CD4-positive, alpha-beta T cell (primary cell): ENCODE measurements at regions not wholly inside any gene's neighbourhood (a gene's known extent, or its start where the extent isn't known, plus 50 kb on each side); places are given as distances from the start of the nearest gene placed in this dataset.

Source experiments
- ATAC-seq: fragments of 200-7000 bp; cut with Tn5 transposase; one replicate; pipeline ENCODE4 v1.10.0; 2022; ENCODE audit warnings: mild to moderate bottlenecking; ENCODE audit not compliant: poor library complexity
- CTCF ChIA-PET: fragments of 350-600 bp; sonication (Branson Sonifier 250); formaldehyde crosslinking; loops from one replicate; lab custom pipeline; 2021; ENCODE audit warnings: antibody characterized with exemption, inconsistent platforms; lab: Charles Lee
- POLR2A ChIA-PET: fragments of 350-600 bp; sonication (Branson Sonifier 250); formaldehyde crosslinking; loops from one replicate; lab custom pipeline; 2021; ENCODE audit warnings: antibody characterized with exemption, inconsistent platforms; lab: Charles Lee
- DNase-seq, 14 experiments: peaks; one replicate each; pipeline ENCODE4 v3.0.0-alpha.2; 2013 to 2020; ENCODE audit warnings: mixed read lengths in 2 of 14
- H3K27ac ChIP-seq, 2 donors: one replicate each; pipeline versions ENCODE4 v1.5.1 to v1.7.0; 2013; ENCODE audit warnings: low read length in 2 of 2, low read depth in 1 of 2, mild to moderate bottlenecking in 1 of 2
- H3K27me3 ChIP-seq, 2 experiments: 1 replicate in 1 of 2; 2 replicates in 1 of 2; pipeline versions ENCODE4 v1.6.1 to v1.7.0; 2013; ENCODE audit warnings: low read length in 2 of 2, control low read depth in 1 of 2, mild to moderate bottlenecking in 1 of 2, moderate library complexity in 1 of 2; ENCODE audit not compliant: insufficient read depth in 2 of 2, control insufficient read depth in 1 of 2
- H3K36me3 ChIP-seq: one replicate; pipeline ENCODE4 v1.6.1; 2013; ENCODE audit warnings: low read length, control low read depth; ENCODE audit not compliant: insufficient read depth
- H3K4me1 ChIP-seq: one replicate; pipeline ENCODE4 v1.6.1; 2013; ENCODE audit warnings: low read length, control low read depth; ENCODE audit not compliant: insufficient read depth
- H3K4me3 ChIP-seq: one replicate; pipeline ENCODE4 v1.5.1; 2013; ENCODE audit warnings: mild to moderate bottlenecking, low read length, moderate library complexity
- H3K9me3 ChIP-seq, 2 experiments: 1 replicate in 1 of 2; 2 replicates in 1 of 2; pipeline versions ENCODE4 v1.6.1 to v1.7.0; 2013; ENCODE audit warnings: low read length in 2 of 2, mild to moderate bottlenecking in 2 of 2, control low read depth in 1 of 2, moderate library complexity in 1 of 2; ENCODE audit not compliant: control insufficient read depth in 1 of 2, insufficient read depth in 1 of 2
- H3K27ac Mint-ChIP-seq: one replicate; pipeline ENCODE4 v1.8.0; 2020; ENCODE audit warnings: mixed read lengths
- H3K27me3 Mint-ChIP-seq: one replicate; pipeline ENCODE4 v1.8.0; 2021; ENCODE audit warnings: mixed read lengths
- H3K36me3 Mint-ChIP-seq: one replicate; pipeline ENCODE4 v1.8.0; 2021; ENCODE audit warnings: low read depth, mixed read lengths
- H3K4me1 Mint-ChIP-seq: one replicate; pipeline ENCODE4 v1.8.0; 2021; ENCODE audit warnings: low read depth, mixed read lengths
- H3K4me3 Mint-ChIP-seq: one replicate; pipeline ENCODE4 v1.8.0; 2020; ENCODE audit warnings: mild to moderate bottlenecking, mixed read lengths
- H3K9me3 Mint-ChIP-seq: one replicate; pipeline ENCODE4 v1.8.0; 2020; ENCODE audit warnings: mixed read lengths
- CTCF ChIP-seq: fragments of 200-600 bp; IDR thresholded peaks from one replicate; pipeline ENCODE4 v1.8.0; 2022; ENCODE audit warnings: antibody characterized with exemption, mild to moderate bottlenecking
- intact Hi-C, 2 experiments: fragments of 100-400 bp; cut with DNase I in 1 of 2; cut with micrococcal nuclease in 1 of 2; formaldehyde crosslinking; loops; one replicate each; pipeline versions ENCODE4 v1.15.1 to v1.9.0; 2023 to 2025; cut with DNase I, micrococcal nuclease

GRCh38 chr11:98871690-98872089, 149.1 kb upstream of the CNTN5 start:
- H3K27ac Mint-ChIP-seq = no peak overlapping the region
- Histone ChIP-seq H3K36me3 (no peaks in the 10 kb centered on the region), H3K27ac (no peak overlapping the region), H3K4me3 (no peak overlapping the region), H3K27me3 (no peaks in the 10 kb centered on the region), H3K9me3 (peaks cover 0 to 7% of the 10 kb centered on the region in 2 experiments), H3K4me1 (no peaks in the 10 kb centered on the region)
- intact Hi-C loops = no loop called here
- no peak for TF ChIP-seq CTCF
- ATAC-seq (no peak), DNase-seq (no peak)
- no peak overlapping the region for H3K4me3 Mint-ChIP-seq
- H3K9me3 Mint-ChIP-seq = peaks cover 9% of the 10 kb centered on the region
- H3K36me3 Mint-ChIP-seq = no peaks in the 10 kb centered on the region
- POLR2A ChIA-PET = no interaction called here
- no peaks in the 10 kb centered on the region for H3K4me1 Mint-ChIP-seq
- no peaks in the 10 kb centered on the region for H3K27me3 Mint-ChIP-seq
- CTCF ChIA-PET = no interaction called here

GRCh38 chr11:98874050-98874449, 146.7 kb upstream of the CNTN5 start:
- no peak for DNase-seq
- ATAC-seq = no peak
- CTCF ChIA-PET = no interaction called here
- no peaks in the 10 kb centered on the region for H3K36me3 Mint-ChIP-seq
- Histone ChIP-seq H3K9me3 (peaks cover 0 to 7% of the 10 kb centered on the region in 2 experiments), H3K27ac (no peak overlapping the region), H3K4me3 (no peak overlapping the region), H3K36me3 (no peaks in the 10 kb centered on the region), H3K4me1 (no peaks in the 10 kb centered on the region), H3K27me3 (no peaks in the 10 kb centered on the region)
- intact Hi-C loops = no loop called here
- no peaks in the 10 kb centered on the region for H3K4me1 Mint-ChIP-seq
- POLR2A ChIA-PET = no interaction called here
- no peak overlapping the region for H3K4me3 Mint-ChIP-seq
- no peaks in the 10 kb centered on the region for H3K27me3 Mint-ChIP-seq
- H3K27ac Mint-ChIP-seq = no peak overlapping the region
- TF ChIP-seq CTCF = no peak
- H3K9me3 Mint-ChIP-seq = peaks cover 6% of the 10 kb centered on the region

- POLR2A ChIA-PET = no interaction called here
- Histone ChIP-seq H3K27me3 (no peaks in the 10 kb centered on the region), H3K27ac (no peak overlapping the region), H3K9me3 (peaks cover 5 to 7% of the 10 kb centered on the region in 2 experiments), H3K4me3 (no peak overlapping the region), H3K36me3 (no peaks in the 10 kb centered on the region), H3K4me1 (no peaks in the 10 kb centered on the region)
- Mint-ChIP-seq H3K36me3 (no peaks in the 10 kb centered on the region), H3K27me3 (no peaks in the 10 kb centered on the region), H3K4me3 (no peak overlapping the region), H3K9me3 (peaks cover 20% of the 10 kb centered on the region), H3K4me1 (no peaks in the 10 kb centered on the region), H3K27ac (no peak overlapping the region)
- CTCF ChIA-PET = no interaction called here
- intact Hi-C loops = no loop called here
- no peak for ATAC-seq
- no peak for TF ChIP-seq CTCF
- no peak for DNase-seq
These were observed 124.8 kb upstream of the CNTN5 start for GRCh38 chr11:98895936-98896335.
